H1 (cell line): ENCODE measurements at regions not wholly inside any gene's neighbourhood (a gene's known extent, or its start where the extent isn't known, plus 50 kb on each side); places are given as distances from the start of the nearest gene placed in this dataset.

ENCODE experiments used
- BRCA1 ChIP-seq: IDR thresholded peaks from 2 replicates; pipeline ENCODE4 v1.6.1; 2012; ENCODE audit warnings: low read depth, low read length, improper control_type of control experiment
- HDAC2 ChIP-seq, 2 experiments: fragments of 300-600 bp in 1 of 2; sonication (generic) in 1 of 2; IDR thresholded peaks; 2 replicates each; pipeline ENCODE4 v1.6.1; 2011 to 2012; ENCODE audit warnings: low read depth in 2 of 2, low read length in 2 of 2, mild to moderate bottlenecking in 2 of 2, moderate library complexity in 2 of 2, borderline replicate concordance in 1 of 2, inconsistent platforms in 1 of 2
- JUND ChIP-seq: IDR thresholded peaks from 2 replicates; pipeline ENCODE4 v1.6.1; 2011; ENCODE audit warnings: mild to moderate bottlenecking, improper control_type of control experiment, low read length
- KDM5A ChIP-seq: fragments of 200-600 bp; IDR thresholded peaks from 2 replicates; pipeline ENCODE4 v1.7.1; 2012; ENCODE audit warnings: mild to moderate bottlenecking, low read length, inconsistent platforms, mixed read lengths
- RBBP5 ChIP-seq: IDR thresholded peaks from 2 replicates; pipeline ENCODE4 v1.7.1; 2012; ENCODE audit warnings: low read depth, mild to moderate bottlenecking, inconsistent platforms, low read length, moderate library complexity, borderline replicate concordance
- SAP30 ChIP-seq: fragments of 300-600 bp; sonication (generic); IDR thresholded peaks from 2 replicates; pipeline ENCODE4 v1.7.1; 2012; ENCODE audit warnings: low read length, moderate library complexity, mild to moderate bottlenecking, inconsistent platforms; ENCODE audit not compliant: insufficient read depth, insufficient replicate concordance

GRCh38 chr2:186113284-186113683 lies 372.8 kb upstream of the ZC3H15 start (continued):
- TF ChIP-seq HDAC2 (IDR thresholded peaks at IDR 0.05; ENCODE audit: borderline replicate concordance in 1 of 2, low read depth in 2 of 2, low read length in 2 of 2) (no peak), KDM5A (no peak), BRCA1 (no peak), RBBP5 (no peak), SAP30 (no peak), JUND (no peak)
- TF ChIP-seq, all 59 proteins: peak for 0
